Sigmoid colon (tissue), 6 donors: ENCODE measurements at regions not wholly inside any gene's neighbourhood (a gene's known extent, or its start where the extent isn't known, plus 50 kb on each side); places are given as distances from the start of the nearest gene placed in this dataset.

ENCODE experiments used
- DNase-seq: peaks from one replicate; pipeline ENCODE4 v3.0.0-alpha.2; 2019
- H3K27ac ChIP-seq, 4 donors: fragments of 200-600 bp; sonication (generic); one replicate each; pipeline ENCODE4 v1.5.1; 2016 to 2019; ENCODE audit warnings: mild to moderate bottlenecking in 1 of 4
- H3K27me3 ChIP-seq, 3 donors: fragments of 200-600 bp; sonication (generic); one replicate each; pipeline ENCODE4 v1.5.1; 2019; ENCODE audit warnings: mild to moderate bottlenecking in 1 of 3
- H3K36me3 ChIP-seq, 4 donors: fragments of 200-600 bp; sonication (generic); one replicate each; pipeline ENCODE4 v1.5.1; 2016 to 2019
- H3K4me1 ChIP-seq, 4 donors: fragments of 200-600 bp; sonication (generic); one replicate each; pipeline ENCODE4 v1.5.1; 2017 to 2019
- H3K4me3 ChIP-seq, 4 donors: fragments of 200-600 bp; sonication (generic); one replicate each; pipeline ENCODE4 v1.5.1; 2017 to 2019; ENCODE audit warnings: mild to moderate bottlenecking in 2 of 4, moderate library complexity in 1 of 4
- H3K9me3 ChIP-seq, 4 donors: fragments of 200-600 bp in 3 of 4; sonication (generic) in 3 of 4; one replicate each; pipeline versions ENCODE4 v1.5.1 to v1.6.1; 2013 to 2019
- EP300 ChIP-seq, 4 donors: sonication (generic); formaldehyde crosslinking; IDR thresholded peaks; one replicate each; pipeline ENCODE4 v1.6.1; 2017; ENCODE audit warnings: antibody characterized with exemption in 4 of 4
- POLR2A ChIP-seq, 2 donors: fragments of 450-650 bp; IDR thresholded peaks; one replicate each; pipeline ENCODE4 v1.6.1; 2016; ENCODE audit warnings: antibody characterized with exemption in 2 of 2, mild to moderate bottlenecking in 2 of 2, moderate library complexity in 2 of 2
- POLR2AphosphoS5 ChIP-seq, 4 donors: sonication (generic); formaldehyde crosslinking; IDR thresholded peaks; one replicate each; pipeline ENCODE4 v1.6.1; 2017; ENCODE audit warnings: antibody characterized with exemption in 4 of 4
- WGBS, 2 donors: extraction: QIAGEN DNeasy Blood & Tissue Kit; methylation state at CpG; one replicate each; pipeline ENCODE4 v1.1.7; 2013; 5-methylcytosine and 5-hydroxymethylcytosine counted together
- intact Hi-C: fragments of 100-400 bp; cut with DNase I; formaldehyde crosslinking; loops from one replicate; pipeline ENCODE4 v1.15.1; 2023
- TF ChIP-seq, protein P1 (sequence below), 4 experiments: fragments of 450-650 bp in 3 of 4; fragments of 200-600 bp in 1 of 4; IDR thresholded peaks; one replicate each; pipeline ENCODE4 v1.5.1; 2016 to 2019; ENCODE audit warnings: antibody characterized with exemption in 4 of 4, mild to moderate bottlenecking in 3 of 4, moderate library complexity in 2 of 4
- donor health status: healthy with polysubstance abuse.
- donor health status: healthy.

DNA sequence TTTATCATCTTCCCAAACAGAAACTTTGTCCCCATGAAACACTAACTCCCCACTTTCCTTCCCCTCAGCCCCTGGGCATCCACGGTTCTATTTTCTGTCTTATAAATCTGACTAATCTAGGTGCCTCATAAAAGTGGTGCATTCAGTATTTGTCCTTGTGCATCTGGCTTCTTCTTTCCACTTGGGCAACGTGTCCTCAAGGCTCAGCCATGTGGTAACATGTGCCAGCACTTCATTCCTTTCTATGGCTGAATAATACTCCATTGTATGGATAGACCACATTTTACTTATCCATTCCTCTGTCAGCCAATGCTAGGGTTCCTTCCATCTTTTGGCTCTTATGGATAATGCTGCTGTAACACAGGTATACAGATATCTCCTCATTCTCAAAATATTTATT is 305.0 kb upstream of the RUNX1 start:
- no peaks in the 10 kb centered on the region for H3K9me3 ChIP-seq
- TF ChIP-seq, protein P1, sequence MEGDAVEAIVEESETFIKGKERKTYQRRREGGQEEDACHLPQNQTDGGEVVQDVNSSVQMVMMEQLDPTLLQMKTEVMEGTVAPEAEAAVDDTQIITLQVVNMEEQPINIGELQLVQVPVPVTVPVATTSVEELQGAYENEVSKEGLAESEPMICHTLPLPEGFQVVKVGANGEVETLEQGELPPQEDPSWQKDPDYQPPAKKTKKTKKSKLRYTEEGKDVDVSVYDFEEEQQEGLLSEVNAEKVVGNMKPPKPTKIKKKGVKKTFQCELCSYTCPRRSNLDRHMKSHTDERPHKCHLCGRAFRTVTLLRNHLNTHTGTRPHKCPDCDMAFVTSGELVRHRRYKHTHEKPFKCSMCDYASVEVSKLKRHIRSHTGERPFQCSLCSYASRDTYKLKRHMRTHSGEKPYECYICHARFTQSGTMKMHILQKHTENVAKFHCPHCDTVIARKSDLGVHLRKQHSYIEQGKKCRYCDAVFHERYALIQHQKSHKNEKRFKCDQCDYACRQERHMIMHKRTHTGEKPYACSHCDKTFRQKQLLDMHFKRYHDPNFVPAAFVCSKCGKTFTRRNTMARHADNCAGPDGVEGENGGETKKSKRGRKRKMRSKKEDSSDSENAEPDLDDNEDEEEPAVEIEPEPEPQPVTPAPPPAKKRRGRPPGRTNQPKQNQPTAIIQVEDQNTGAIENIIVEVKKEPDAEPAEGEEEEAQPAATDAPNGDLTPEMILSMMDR (IDR thresholded peaks at IDR 0.05), result no peak
- TF ChIP-seq EP300 (IDR thresholded peaks at IDR 0.05), result no peak
- H3K27me3 ChIP-seq, result no peaks in the 10 kb centered on the region
- no peak overlapping the region for H3K27ac ChIP-seq
- no peaks in the 10 kb centered on the region for H3K36me3 ChIP-seq
- no peak overlapping the region for H3K4me3 ChIP-seq
- no peak for DNase-seq
- intact Hi-C loops, result no loop called here
- H3K4me1 ChIP-seq, result peaks cover 0 to 18% (median 13%) of the 10 kb centered on the region in 4 donors
- WGBS, 2 donors, result 83 to 88% methylated on average over 2 of the region's 2 CpGs

DNA sequence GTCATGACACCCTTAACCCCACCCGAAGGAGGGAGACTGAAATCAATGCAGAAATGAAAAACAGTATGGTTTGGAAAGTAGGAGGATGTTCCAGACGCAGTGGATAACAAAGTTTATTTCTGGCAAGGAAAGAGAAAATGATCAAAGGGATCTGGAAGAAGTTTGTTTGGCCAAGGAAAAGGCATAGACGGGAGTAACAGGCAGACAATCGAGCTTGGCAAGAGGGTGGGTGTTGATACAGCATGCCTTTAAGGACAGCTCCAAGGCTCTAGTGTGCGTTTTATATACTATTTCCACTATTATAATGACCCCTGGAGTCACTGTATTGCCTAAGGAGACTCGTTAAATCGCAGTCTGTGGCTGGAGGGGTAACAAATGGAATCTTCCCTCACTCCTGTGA is 303.7 kb upstream of the RUNX1 start:
- peaks cover 0 to 18% (median 14%) of the 10 kb centered on the region in 4 donors for H3K4me1 ChIP-seq
- no peak for DNase-seq
- WGBS, 2 donors, result 68 to 72% methylated on average over 7 of the region's 7 CpGs
- TF ChIP-seq POLR2A (IDR thresholded peaks at IDR 0.05), result no peak
- TF ChIP-seq, protein P1 (IDR thresholded peaks at IDR 0.05), result no peak
- TF ChIP-seq POLR2AphosphoS5 (IDR thresholded peaks at IDR 0.05), result no peak
- no peak for TF ChIP-seq EP300 (IDR thresholded peaks at IDR 0.05)
- no peak overlapping the region for H3K4me3 ChIP-seq
- intact Hi-C loops, result no loop called here
- H3K9me3 ChIP-seq, result no peaks in the 10 kb centered on the region
- no peaks in the 10 kb centered on the region for H3K36me3 ChIP-seq
- no peaks in the 10 kb centered on the region for H3K27me3 ChIP-seq
- no peak overlapping the region for H3K27ac ChIP-seq

DNA sequence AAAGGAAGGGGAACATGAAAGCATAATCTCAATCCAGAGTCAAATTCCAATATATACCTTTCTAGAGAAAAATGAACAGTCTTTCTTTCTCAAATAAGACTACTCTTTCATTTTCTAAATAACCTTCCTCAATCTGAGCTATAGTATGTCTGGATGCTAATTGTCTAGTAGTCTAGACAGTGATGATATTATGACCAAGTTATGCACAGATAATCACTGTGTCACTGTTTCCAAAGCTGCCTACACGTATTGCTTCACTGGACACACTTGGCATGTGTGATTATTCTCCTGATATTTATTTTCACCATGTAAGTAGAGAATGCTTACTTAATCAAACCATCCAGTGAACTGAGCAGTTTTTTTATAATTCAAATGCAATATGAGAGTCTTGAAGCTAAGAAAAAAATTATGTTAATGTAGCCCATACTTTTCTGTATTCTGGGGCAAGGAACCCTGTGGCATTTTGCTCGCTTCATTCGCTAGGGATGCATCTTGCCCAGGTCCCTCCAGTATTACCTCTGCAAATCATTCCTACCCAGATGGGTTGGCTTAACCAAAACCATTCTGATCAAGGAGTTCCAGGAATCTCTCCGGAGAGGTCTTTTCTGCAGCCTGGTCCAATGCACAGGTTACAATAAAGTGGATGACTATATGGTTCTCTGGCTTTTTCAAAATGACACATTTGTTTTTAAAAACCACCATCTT is 303.1 kb upstream of the RUNX1 start:
- no peak for DNase-seq
- WGBS, 2 donors, result 74 to 78% methylated on average over 4 of the region's 4 CpGs
- Histone ChIP-seq H3K27me3 (no peaks in the 10 kb centered on the region), H3K36me3 (no peaks in the 10 kb centered on the region), H3K4me1 (peaks cover 0 to 18% (median 14%) of the 10 kb centered on the region in 4 donors), H3K27ac (no peak overlapping the region), H3K9me3 (no peaks in the 10 kb centered on the region), H3K4me3 (no peak overlapping the region)
- intact Hi-C loops, result no loop called here
- TF ChIP-seq, protein P1 (IDR thresholded peaks at IDR 0.05), result no peak
- TF ChIP-seq POLR2AphosphoS5 (IDR thresholded peaks at IDR 0.05) (no peak), EP300 (IDR thresholded peaks at IDR 0.05) (no peak), POLR2A (IDR thresholded peaks at IDR 0.05) (no peak)

DNA sequence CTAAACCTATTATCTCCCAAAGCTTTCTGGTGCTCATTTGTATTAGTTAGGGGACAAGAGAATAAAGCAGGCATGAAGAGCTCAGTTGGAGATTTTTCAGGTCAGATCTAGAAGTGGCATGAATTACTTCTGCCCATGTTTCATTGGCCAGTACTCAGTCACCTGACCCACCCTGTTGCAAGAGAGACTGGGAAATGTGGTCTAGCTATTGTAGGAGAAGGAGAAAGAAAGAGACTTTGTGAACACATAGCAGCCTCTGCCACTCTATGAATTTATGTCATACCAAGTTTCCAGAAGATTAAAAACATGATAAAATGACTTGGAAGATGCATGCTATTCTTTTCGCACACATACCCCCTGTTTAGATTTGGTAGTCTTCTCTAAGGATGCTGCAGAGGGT is 302.3 kb upstream of the RUNX1 start:
- no peak for TF ChIP-seq POLR2A (IDR thresholded peaks at IDR 0.05)
- TF ChIP-seq POLR2AphosphoS5 (IDR thresholded peaks at IDR 0.05), result no peak
- TF ChIP-seq, protein P1 (IDR thresholded peaks at IDR 0.05), result no peak
- no peak for TF ChIP-seq EP300 (IDR thresholded peaks at IDR 0.05)
- Histone ChIP-seq H3K4me1 (peaks cover 0 to 18% (median 14%) of the 10 kb centered on the region in 4 donors), H3K27ac (no peak overlapping the region), H3K4me3 (no peak overlapping the region), H3K36me3 (no peaks in the 10 kb centered on the region), H3K9me3 (no peaks in the 10 kb centered on the region), H3K27me3 (no peaks in the 10 kb centered on the region)
- intact Hi-C loops, result no loop called here
- no peak for DNase-seq
- whole genome bisulfite sequencing, 2 donors, result 97 to 100% methylated on average over 1 of the region's 1 CpG

DNA sequence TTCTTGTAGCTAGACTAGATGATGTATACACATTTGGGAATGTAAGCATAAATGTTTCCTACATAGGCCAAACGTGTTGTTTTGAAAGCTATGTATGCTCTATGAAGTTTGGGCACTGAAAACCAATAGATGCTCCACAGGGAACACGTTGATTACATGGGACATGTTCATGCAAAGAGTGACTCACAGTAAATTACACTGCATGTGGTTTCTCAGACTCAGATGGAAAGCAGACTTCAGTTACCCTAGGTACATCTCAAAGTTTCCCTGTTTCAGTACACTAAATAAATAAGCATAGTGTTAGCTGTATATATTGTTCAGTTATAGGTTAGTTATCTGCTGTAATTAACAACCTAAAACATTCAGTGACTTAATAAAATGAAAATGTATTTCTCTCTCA is 301.9 kb upstream of the RUNX1 start:
- no peak for DNase-seq
- Histone ChIP-seq H3K36me3 (no peaks in the 10 kb centered on the region), H3K4me3 (no peak overlapping the region), H3K4me1 (peaks cover 0 to 23% (median 16%) of the 10 kb centered on the region in 4 donors), H3K9me3 (no peaks in the 10 kb centered on the region), H3K27ac (no peak overlapping the region), H3K27me3 (no peaks in the 10 kb centered on the region)
- TF ChIP-seq POLR2A (IDR thresholded peaks at IDR 0.05), result no peak
- TF ChIP-seq, protein P1 (IDR thresholded peaks at IDR 0.05), result no peak
- no peak for TF ChIP-seq POLR2AphosphoS5 (IDR thresholded peaks at IDR 0.05)
- no peak for TF ChIP-seq EP300 (IDR thresholded peaks at IDR 0.05)
- intact Hi-C loops, result no loop called here
- 76 to 82% methylated on average over 2 of the region's 2 CpGs for WGBS, 2 donors
